ENCODE measurements at regions not wholly inside any gene's neighbourhood (a gene's known extent, or its start where the extent isn't known, plus 50 kb on each side); places are given as distances from the start of the nearest gene placed in this dataset.

DNA sequence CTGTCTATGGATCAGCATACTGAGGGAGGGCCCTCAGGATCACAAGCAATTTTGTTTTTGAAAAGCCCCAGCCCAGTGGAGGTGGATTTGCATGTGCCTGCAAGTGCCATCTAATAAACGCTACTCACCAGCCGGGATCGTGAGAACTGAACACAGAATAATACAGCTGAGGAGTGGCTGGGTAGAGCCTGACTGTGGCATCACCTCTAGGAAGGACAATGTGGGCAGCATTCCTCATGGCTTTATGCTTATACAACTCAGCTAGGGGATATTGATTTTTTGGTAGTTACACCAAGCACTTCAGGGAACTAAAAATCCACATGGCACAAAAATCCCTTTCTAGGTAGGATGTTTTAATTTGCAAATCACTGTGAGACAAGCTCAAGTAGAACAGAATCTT, 72.7 kb upstream of the PALS2 start:
- no peak for DNase-seq (ENCODE audit: low read depth)
- TF ChIP-seq CTCF (conservative IDR thresholded peaks at IDR 0.05; ENCODE audit: low read depth, low read length), result no peak
- no peak overlapping the region for H3K4me3 ChIP-seq (ENCODE audit: low read depth, low read length)

- TF ChIP-seq CTCF (conservative IDR thresholded peaks at IDR 0.05; ENCODE audit: low read depth, low read length), result no peak
- no peak for DNase-seq (ENCODE audit: low read depth)
- H3K4me3 ChIP-seq (ENCODE audit: low read depth, low read length), result no peak overlapping the region
Measured at GRCh38 chr7:24501009-24501408, 72.2 kb upstream of the PALS2 start.

GRCh38 chr7:24501443-24502134, 71.7 kb upstream of the PALS2 start:
- H3K4me3 ChIP-seq (ENCODE audit: low read depth, low read length), result no peak overlapping the region

GRCh38 chr7:24502135-24502488, 71.1 kb upstream of the PALS2 start:
- H3K4me3 ChIP-seq (ENCODE audit: low read depth, low read length), result no peak overlapping the region
- DNase-seq (ENCODE audit: low read depth), result no peak
- no peak for TF ChIP-seq CTCF (conservative IDR thresholded peaks at IDR 0.05; ENCODE audit: low read depth, low read length)

More at GRCh38 chr7:24501443-24502134, 71.7 kb upstream of the PALS2 start:
- no peak for TF ChIP-seq CTCF (conservative IDR thresholded peaks at IDR 0.05; ENCODE audit: low read depth, low read length)
- DNase-seq (ENCODE audit: low read depth), result no peak

DNA sequence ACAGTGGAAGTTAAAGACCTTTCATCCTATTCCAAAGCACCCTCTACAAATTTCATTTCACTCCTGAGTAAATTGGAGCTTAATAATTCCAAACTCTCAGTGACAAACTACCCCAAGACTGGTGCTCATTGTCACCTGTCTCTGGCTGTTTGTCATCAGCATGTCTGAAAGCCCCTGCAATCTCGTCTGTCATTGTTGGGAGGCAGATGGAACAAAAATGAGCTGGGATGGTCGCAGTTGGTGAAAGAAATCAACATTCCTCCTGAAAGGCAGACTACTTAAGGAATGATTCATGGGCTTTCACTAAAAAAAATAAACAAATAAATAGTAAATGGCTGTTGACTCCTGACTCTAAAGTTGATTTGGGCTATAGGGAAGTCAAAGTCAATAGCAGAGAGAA, 69.7 kb upstream of the PALS2 start:
- H3K4me3 ChIP-seq (ENCODE audit: low read depth, low read length), result no peak overlapping the region
- no peak for DNase-seq (ENCODE audit: low read depth)
- no peak for TF ChIP-seq CTCF (conservative IDR thresholded peaks at IDR 0.05; ENCODE audit: low read depth, low read length)

- no peak overlapping the region for H3K4me3 ChIP-seq (ENCODE audit: low read depth, low read length)
- no peak for TF ChIP-seq CTCF (conservative IDR thresholded peaks at IDR 0.05; ENCODE audit: low read depth, low read length)
- DNase-seq (ENCODE audit: low read depth), result no peak
Measured at GRCh38 chr7:24504040-24504439, 69.2 kb upstream of the PALS2 start.

DNA sequence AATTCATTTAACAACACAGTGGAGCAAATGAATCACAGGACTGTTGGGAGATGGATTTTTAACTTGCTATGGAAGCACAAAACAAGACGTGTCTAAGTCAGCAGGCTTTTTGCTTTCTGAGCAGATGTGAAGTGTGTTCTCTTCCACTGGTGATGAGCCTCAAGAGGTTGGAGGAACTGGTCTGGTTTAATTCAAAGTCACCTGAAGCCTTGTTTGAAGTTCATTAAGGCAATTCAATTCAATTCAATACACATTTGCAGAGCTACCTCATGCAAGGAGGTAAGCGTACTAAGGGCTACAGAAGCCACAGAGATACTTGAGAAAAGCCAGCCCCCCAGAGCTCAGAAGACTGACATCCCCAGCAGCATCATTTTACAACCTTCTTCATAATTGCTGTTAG, 68.4 kb upstream of the PALS2 start:
- no peak for DNase-seq (ENCODE audit: low read depth)
- TF ChIP-seq CTCF (conservative IDR thresholded peaks at IDR 0.05; ENCODE audit: low read depth, low read length), result no peak
- no peak overlapping the region for H3K4me3 ChIP-seq (ENCODE audit: low read depth, low read length)
